ENCODE measurements at regions not wholly inside any gene's neighbourhood (a gene's known extent, or its start where the extent isn't known, plus 50 kb on each side); places are given as distances from the start of the nearest gene placed in this dataset.

DNA sequence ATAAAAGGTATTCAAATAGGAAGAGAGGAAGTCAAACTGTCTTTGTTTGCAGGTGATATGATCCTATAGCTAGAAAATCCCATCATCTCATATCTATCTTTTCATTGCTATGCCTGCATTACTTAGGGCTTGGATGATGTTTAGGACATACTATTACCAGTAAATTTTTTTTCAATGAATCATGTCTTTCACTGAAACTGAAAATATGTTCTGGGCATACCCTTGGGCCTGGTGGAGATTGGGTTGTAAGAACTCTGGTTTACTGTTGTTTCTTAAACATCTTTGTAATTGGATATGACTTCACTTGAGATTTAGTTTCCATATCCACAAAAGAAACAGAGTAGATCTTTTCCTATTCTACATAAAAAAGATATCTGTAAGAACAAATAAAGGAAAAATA, 502.2 kb upstream of the PRMT6 start:
- no peak for ATAC-seq (ENCODE audit: insufficient read depth, low read depth)
- no peak overlapping the region for H2AFZ ChIP-seq (ENCODE audit: low read depth, low read length)

DNA sequence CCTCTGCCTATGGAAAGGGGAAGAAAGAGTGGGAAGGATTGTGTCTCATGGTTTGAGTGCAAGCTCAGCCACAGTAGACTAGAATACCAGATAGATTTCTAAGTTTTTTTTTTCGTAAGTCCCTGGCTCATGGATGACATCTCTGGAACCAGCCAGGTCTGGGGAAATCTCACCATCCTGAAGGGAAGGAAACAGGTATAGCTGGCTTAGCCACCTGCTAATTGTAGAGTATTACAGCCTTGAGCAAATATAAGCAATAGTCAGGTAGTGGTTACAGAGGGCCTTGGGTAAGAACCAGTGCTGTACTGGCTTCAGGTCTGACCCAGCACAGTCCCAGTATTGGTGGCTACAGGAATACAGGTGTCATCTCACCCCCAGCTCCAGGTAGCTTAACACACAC, 500.9 kb upstream of the PRMT6 start:
- H3K9me3 ChIP-seq (ENCODE audit: insufficient read depth, low read length, severe bottlenecking), result no peaks in the 10 kb centered on the region
- ATAC-seq (ENCODE audit: insufficient read depth, low read depth), result no peak

More for the DNA sequence above, 502.2 kb upstream of the PRMT6 start:
- Histone ChIP-seq H3K4me1 (ENCODE audit: insufficient read depth, low read length) (no peaks in the 10 kb centered on the region), H3K4me2 (ENCODE audit: insufficient read depth, low read length) (no peak overlapping the region), H3K4me3 (ENCODE audit: low read depth in 1 of 2, low read length in 2 of 2) (no peak overlapping the region), H3K27ac (ENCODE audit: low read length) (no peak overlapping the region), H3K79me2 (ENCODE audit: insufficient read depth, low read length) (no peaks in the 10 kb centered on the region), H3K36me3 (ENCODE audit: insufficient read depth, low read length) (no peaks in the 10 kb centered on the region), H3K9ac (ENCODE audit: low read depth, low read length) (no peak overlapping the region), H3K27me3 (ENCODE audit: insufficient read depth, low read length, poor library complexity) (no peaks in the 10 kb centered on the region), H3K9me3 (ENCODE audit: insufficient read depth, low read length, severe bottlenecking) (no peaks in the 10 kb centered on the region), H4K20me1 (ENCODE audit: insufficient read depth, low read length) (no peaks in the 10 kb centered on the region)
- no peak for TF ChIP-seq EZH2 (IDR thresholded peaks at IDR 0.05; ENCODE audit: borderline replicate concordance, low read depth, low read length, severe bottlenecking)
- TF ChIP-seq, protein P1, sequence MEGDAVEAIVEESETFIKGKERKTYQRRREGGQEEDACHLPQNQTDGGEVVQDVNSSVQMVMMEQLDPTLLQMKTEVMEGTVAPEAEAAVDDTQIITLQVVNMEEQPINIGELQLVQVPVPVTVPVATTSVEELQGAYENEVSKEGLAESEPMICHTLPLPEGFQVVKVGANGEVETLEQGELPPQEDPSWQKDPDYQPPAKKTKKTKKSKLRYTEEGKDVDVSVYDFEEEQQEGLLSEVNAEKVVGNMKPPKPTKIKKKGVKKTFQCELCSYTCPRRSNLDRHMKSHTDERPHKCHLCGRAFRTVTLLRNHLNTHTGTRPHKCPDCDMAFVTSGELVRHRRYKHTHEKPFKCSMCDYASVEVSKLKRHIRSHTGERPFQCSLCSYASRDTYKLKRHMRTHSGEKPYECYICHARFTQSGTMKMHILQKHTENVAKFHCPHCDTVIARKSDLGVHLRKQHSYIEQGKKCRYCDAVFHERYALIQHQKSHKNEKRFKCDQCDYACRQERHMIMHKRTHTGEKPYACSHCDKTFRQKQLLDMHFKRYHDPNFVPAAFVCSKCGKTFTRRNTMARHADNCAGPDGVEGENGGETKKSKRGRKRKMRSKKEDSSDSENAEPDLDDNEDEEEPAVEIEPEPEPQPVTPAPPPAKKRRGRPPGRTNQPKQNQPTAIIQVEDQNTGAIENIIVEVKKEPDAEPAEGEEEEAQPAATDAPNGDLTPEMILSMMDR (IDR thresholded peaks at IDR 0.05; ENCODE audit: borderline replicate concordance, extremely low read depth, low read length, poor library complexity, severe bottlenecking), result no peak
- no peak for DNase-seq

DNA sequence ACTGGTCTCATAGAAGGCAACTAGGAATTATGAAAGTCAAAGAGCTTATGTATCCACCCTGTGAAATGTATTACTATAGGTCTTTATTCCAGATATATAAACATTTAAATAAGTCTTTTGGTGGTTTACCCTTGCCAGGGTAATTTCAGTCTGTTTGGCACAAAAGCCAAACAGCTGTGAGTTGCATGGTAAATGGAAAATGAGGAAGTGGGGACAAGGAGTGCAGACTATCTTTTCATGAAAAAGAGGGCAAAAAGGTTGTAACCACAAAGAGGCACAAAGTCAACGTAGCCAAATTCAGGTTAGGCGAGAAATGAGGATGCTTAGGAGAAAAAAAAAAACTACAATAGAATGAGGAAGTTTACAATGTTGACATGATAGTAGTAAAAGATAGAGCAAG, 492.3 kb upstream of the PRMT6 start:
- no peak overlapping the region for H3K4me2 ChIP-seq (ENCODE audit: insufficient read depth, low read length)
- no peak overlapping the region for H2AFZ ChIP-seq (ENCODE audit: low read depth, low read length)
- H3K36me3 ChIP-seq (ENCODE audit: insufficient read depth, low read length), result no peaks in the 10 kb centered on the region
- TF ChIP-seq EZH2 (IDR thresholded peaks at IDR 0.05; ENCODE audit: borderline replicate concordance, low read depth, low read length, severe bottlenecking), result no peak
- TF ChIP-seq, protein P1 (IDR thresholded peaks at IDR 0.05; ENCODE audit: borderline replicate concordance, extremely low read depth, low read length, poor library complexity, severe bottlenecking), result no peak
- no peak overlapping the region for H3K4me3 ChIP-seq (ENCODE audit: low read depth in 1 of 2, low read length in 2 of 2)
- H3K9me3 ChIP-seq (ENCODE audit: insufficient read depth, low read length, severe bottlenecking), result no peaks in the 10 kb centered on the region
- H3K27ac ChIP-seq (ENCODE audit: low read length), result no peak overlapping the region
- H3K4me1 ChIP-seq (ENCODE audit: insufficient read depth, low read length), result no peaks in the 10 kb centered on the region
- ATAC-seq (ENCODE audit: insufficient read depth, low read depth), result no peak
- H3K27me3 ChIP-seq (ENCODE audit: insufficient read depth, low read length, poor library complexity), result no peaks in the 10 kb centered on the region
- no peak for DNase-seq
- no peaks in the 10 kb centered on the region for H3K79me2 ChIP-seq (ENCODE audit: insufficient read depth, low read length)
- no peaks in the 10 kb centered on the region for H4K20me1 ChIP-seq (ENCODE audit: insufficient read depth, low read length)
- H3K9ac ChIP-seq (ENCODE audit: low read depth, low read length), result no peak overlapping the region

More for the DNA sequence above, 500.9 kb upstream of the PRMT6 start:
- H3K27ac ChIP-seq (ENCODE audit: low read length), result no peak overlapping the region
- no peaks in the 10 kb centered on the region for H3K79me2 ChIP-seq (ENCODE audit: insufficient read depth, low read length)
- TF ChIP-seq, protein P1 (IDR thresholded peaks at IDR 0.05; ENCODE audit: borderline replicate concordance, extremely low read depth, low read length, poor library complexity, severe bottlenecking), result no peak
- no peak for TF ChIP-seq EZH2 (IDR thresholded peaks at IDR 0.05; ENCODE audit: borderline replicate concordance, low read depth, low read length, severe bottlenecking)
- no peak overlapping the region for H3K9ac ChIP-seq (ENCODE audit: low read depth, low read length)
- H3K27me3 ChIP-seq (ENCODE audit: insufficient read depth, low read length, poor library complexity), result no peaks in the 10 kb centered on the region
- H2AFZ ChIP-seq (ENCODE audit: low read depth, low read length), result no peak overlapping the region
- H3K36me3 ChIP-seq (ENCODE audit: insufficient read depth, low read length), result no peaks in the 10 kb centered on the region
- no peaks in the 10 kb centered on the region for H4K20me1 ChIP-seq (ENCODE audit: insufficient read depth, low read length)
- no peak overlapping the region for H3K4me2 ChIP-seq (ENCODE audit: insufficient read depth, low read length)
- DNase-seq, result no peak
- H3K4me3 ChIP-seq (ENCODE audit: low read depth in 1 of 2, low read length in 2 of 2), result no peak overlapping the region
- no peaks in the 10 kb centered on the region for H3K4me1 ChIP-seq (ENCODE audit: insufficient read depth, low read length)
